ENCODE measurements at regions not wholly inside any gene's neighbourhood (a gene's known extent, or its start where the extent isn't known, plus 50 kb on each side); places are given as distances from the start of the nearest gene placed in this dataset.
"Not testable (repeated sequence)": the region's sequence is repeated elsewhere in the genome, so short reads cannot be mapped to it uniquely, and the experiment has no call there.

DNA sequence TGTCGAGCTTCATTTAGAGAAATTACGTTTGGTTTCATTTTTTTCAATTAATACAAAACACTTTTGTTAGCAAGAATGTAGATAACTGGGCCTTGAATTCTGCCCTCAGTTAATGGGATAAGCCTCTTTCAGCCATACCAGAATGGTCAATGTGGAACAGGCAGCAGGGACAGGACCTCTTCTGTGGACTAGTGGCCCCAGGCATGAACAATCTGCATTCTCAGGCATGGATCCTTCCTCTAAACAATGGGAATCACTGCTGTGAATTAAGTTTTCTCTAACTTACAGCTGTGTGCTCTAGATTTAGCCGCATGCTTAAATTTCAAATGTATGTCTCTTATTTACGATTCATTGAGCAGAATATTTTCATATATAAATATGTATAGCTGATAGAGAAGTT, 237.7 kb upstream of the PRKCQ start:
- no peak for DNase-seq (ENCODE audit: low read depth in 2 of 2)

DNA sequence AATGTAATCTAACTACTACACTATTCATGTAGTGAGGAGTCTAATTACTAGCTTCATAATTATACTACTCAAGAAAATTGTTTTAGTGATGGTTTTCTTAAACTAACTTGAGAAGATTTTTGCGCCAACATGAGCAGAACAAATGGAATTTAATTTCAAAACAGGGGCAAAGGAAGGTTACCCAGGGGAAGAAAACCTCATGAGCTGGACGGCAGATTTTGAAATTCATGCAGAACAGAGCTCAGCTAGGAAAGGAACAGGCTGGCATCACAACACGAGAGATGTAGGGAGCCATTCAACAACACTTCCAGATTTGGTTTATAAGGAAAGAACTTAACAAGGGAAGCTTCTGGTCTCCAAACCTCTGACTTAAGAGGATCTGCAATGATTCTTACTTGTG, 235.3 kb upstream of the PRKCQ start:
- DNase-seq (ENCODE audit: low read depth in 2 of 2), result no peak

DNA sequence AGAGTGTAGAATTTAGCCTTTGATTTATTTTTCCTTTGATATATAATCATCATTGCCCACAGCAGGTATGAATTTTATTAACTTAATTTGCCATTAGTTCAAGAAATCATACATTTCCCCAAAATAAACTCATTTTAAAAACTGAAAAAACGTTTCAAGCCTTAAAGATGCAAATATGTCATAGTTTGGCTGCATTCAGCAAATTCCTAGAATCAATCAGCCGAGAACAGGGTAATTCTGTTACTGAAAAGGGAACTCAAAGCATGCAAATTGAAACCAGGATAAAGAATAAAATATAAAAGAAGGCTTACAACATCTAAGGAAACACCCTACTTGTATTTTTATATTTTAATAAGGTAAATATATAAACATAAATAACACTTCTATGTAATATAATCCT, 233.8 kb upstream of the PRKCQ start:
- DNase-seq (ENCODE audit: low read depth in 2 of 2), result no peak

DNA sequence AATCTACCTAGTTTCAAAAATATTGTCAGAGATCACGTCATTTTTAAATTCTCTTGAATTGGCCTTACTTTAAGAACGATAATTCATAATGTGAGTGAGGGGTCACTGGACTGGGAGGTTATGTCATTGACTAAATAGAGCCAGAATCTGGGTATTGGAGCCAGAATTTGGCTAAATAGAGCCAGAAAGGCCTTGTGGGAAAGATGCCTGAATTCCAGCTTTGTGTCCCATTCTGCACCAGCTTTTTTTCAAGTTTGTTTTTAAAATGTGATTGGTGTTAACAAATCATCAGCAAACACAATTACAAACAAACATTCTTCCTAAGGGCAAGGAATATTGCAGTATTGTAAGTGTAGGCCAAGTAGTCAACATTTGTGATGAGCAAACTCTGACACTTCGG, 233.2 kb upstream of the PRKCQ start:
- DNase-seq (ENCODE audit: low read depth in 2 of 2), result no peak

DNA sequence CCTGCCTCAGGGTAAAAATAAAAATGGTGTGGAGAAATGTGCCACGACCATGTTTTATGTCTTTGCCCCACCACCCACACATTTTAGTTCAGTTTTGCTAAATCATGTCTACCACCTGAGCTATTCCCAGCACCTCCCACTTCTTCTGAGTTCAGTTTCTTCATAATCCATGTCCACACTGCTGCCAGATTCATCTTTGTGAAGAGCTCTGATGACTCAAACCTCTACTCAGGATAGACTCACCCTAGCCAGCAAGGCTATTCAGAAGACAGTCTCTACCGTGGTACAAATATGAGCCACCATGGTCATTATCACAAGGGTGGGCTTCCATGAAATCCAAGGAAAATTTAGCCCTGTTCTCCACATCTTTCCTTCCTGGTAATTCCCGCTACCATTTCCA, 231.1 kb upstream of the PRKCQ start:
- no peak for DNase-seq (ENCODE audit: low read depth in 2 of 2)

DNA sequence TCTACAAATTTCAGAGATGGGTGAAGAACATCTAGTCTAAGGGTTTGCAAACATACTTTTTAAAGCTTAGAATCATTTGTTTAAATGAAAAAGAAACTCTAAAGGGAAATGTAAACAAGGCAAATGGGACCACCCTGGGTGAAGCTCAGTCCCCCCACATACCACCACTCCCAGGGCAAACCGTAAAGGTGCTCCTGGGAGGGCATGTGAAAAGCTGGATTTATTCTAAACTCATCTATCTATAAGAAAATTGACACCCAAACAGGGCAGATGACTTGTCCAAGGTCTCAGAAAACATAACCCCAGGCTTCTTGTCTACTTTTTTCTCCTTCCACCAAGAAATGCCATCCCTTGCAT, 223.3 kb upstream of the PRKCQ start:
- DNase-seq (ENCODE audit: low read depth in 2 of 2), result no peak

DNA sequence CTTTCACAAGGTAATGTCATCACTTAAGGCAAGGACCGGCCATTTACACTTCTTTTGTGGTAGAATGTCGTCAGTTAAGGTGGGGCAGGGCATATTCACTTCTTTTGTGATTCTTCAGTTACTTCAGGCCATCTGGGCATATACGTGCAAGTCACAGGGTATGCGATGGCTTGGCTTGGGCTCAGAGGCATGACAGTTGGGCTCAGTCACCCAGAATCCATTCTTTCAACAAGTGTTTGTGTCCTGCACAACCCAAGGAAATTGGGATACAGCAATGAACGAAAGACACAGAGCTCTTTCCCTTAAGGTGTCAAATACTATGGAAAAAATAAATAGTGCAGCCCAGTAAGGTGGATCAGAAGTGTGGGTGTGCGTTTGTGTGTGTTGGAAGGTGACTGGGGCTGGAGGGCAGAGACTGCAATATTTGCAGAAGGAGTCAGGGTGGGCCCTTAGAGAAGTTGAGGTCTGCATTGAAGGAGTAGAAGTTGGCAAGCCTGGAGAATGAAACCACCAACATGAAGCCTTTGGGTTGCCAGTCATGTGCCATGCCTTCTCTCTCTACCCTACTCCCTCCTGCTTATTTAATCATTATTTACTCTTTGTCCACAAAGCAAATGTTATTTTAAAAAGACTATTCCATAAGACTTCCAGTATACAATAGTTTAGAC, 222.8 kb upstream of the PRKCQ start:
- DNase-seq (ENCODE audit: low read depth in 2 of 2), result no peak

DNA sequence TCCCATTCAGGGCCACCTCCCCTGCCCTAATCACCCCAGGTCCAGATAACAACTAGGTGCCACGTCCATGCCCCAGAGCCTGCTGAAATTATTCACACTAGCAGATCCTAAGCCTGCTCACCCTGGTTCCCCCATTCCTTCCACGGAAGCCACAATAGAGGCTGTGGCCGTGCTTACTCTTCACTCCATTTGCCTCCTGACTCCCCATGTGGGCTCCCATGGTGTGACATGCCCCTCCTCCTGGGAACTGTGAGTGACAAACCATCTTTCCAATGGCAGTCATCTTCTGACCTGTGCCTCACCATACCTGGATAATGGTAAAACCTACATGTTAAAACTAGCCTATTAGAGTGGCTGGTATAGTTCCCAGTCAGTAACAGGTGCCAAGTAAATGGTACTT, 216.2 kb upstream of the PRKCQ start:
- DNase-seq (ENCODE audit: low read depth in 2 of 2), result no peak

DNA sequence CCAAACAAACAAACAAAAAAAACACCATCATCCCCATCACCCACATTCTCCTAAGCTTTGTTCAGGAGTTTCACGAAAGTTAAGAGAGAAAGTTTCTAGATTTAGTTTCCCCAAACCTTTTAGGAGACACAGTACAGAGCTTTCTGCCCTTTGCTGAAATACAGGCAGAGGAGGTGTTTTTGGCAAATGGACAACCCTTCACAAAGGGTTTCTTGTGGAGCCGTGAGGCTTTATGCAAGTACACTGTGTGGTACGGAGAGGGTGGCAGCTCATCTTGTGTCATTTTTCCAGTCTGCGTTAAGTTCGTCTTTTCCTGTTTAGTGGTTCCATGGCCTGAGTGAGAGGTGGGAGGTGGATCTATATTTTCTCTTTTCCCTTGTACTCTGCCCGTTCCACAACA, 215.5 kb upstream of the PRKCQ start:
- DNase-seq (ENCODE audit: low read depth in 2 of 2), result no peak

DNA sequence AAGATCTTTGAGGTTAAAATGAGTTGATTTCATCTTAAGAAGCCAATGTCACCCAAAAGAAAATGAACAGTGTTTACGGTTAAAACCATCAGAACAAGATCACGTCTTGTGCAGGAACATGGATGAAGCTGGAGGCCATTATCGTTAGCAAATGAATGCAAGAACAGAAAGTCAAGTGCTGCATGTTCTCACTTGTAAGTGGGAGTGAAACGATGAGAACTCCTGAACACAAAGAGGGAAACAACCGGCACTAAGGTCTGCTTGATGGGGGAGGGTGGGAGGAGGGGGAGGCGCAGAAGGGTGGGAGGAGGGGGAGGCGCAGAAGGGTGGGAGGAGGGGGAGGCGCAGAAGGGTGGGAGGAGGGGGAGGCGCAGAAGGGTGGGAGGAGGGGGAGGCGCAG, 214.8 kb upstream of the PRKCQ start:
- not testable (repeated sequence) for DNase-seq (ENCODE audit: low read depth in 2 of 2)

DNA sequence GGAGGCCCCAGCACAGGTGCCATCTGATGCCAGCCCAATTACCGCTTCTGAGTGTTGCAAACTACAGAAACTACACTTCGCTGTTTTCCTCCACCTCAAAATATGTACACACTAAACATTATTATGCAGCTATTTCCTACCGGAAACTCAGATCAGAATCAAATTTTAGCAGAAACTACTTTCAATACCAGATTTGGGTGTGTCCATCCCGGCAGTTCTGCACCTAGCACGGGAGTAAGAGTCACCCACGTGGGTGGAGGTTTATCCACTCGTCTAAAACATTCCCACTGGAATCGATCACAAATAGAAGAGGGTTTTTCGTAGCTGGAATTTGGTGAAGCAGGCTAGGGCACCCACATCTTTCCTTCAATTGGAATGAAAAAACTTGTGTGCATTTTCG, 214.4 kb upstream of the PRKCQ start:
- no peak for DNase-seq (ENCODE audit: low read depth in 2 of 2)

DNA sequence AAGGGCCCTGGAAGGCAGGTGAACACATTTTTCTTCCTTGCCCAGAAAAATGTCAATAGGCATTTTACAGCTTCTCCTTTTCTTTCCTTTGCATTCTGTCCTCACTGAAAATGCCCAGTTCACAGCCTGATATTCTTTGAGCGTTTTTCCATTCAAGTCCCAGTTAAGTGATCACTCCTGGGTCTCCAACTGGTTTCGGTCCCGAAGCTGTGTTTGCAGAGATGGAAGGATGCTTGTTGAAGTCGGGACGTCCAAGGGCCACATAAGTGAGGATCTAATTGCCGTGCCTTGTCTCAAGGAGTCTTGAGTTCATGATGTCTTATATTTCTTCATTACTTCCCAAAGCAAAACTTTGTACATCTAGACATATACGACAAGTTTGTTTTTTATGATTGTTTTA, 208.7 kb upstream of the PRKCQ start:
- DNase-seq (ENCODE audit: low read depth in 2 of 2), result no peak

DNA sequence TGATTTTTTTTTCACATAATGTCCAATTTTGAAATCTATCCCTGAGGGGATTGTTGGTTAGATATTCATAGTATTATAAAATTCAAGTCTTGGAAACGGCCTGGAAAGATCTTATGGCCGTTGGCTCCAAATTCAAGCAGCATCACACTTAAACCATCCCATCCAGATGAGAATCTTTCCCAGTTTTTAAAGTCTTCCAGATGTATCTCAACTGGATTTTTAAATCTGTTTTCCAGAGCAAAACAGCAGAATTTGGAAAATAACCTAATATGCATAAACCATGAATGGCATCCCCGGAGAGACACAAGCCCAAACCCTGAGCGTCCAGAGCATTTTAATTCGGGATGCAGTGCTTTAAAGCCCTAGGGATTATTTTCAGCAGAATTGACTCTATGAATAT, 208.2 kb upstream of the PRKCQ start:
- no peak for DNase-seq (ENCODE audit: low read depth in 2 of 2)

DNA sequence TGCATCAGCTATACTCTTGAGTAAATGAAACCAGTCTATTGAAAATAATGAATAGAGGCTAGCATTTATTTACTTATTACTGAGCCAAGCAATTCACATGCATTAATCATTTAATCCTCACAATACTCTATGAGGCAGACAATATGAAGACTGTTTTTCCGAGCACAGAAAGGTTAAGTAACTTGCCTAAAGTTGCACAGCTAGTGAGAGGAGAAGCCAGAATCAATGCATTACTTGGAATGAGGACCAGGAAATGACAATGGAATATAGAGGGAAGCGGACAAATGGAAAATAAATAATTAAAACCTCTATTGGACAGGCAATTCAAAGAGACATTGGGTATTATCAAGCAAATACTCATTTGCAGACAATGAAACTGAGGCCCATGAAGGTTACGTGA, 207.6 kb upstream of the PRKCQ start:
- no peak for DNase-seq (ENCODE audit: low read depth in 2 of 2)

DNA sequence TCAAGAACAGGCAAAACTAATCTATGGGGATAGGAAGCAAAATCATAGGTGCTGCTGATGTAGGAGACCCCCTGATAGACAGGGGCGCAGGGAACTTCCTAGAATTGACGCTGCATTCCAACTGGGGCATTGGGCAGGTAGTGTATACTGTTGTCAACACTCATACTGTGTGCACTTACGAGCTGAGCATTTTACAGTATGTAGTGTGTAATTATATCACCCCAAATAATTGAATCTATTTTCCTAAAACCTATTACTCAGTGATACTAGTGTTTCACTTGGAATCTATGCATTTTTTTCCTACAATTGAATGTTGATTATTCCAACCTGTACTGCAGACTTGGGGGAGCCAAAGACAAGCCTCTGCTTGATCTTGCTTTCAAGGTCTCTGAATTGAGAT, 207.0 kb upstream of the PRKCQ start:
- no peak for DNase-seq (ENCODE audit: low read depth in 2 of 2)

DNA sequence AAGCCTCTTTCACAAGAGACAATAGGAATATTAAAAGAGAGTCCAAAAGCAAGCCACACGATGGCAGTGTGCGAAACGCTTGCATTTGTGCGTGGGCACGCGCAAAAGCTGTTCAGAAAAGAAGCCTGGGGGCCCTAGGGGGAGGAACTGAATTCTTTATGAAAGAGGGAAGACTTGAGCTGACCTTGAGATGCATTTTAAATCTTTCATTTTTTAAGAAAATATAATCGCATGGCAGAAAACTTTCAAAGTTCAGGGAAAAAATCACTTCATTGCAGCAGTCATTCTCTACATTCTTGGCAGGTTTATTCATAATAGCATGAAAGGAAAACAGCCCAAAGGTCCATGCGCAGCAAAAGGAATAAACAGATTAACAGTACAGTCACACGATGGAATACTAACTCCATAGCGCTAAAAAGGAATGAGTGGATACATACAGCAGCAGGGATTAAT, 206.5 kb upstream of the PRKCQ start:
- no peak for DNase-seq (ENCODE audit: low read depth in 2 of 2)

DNA sequence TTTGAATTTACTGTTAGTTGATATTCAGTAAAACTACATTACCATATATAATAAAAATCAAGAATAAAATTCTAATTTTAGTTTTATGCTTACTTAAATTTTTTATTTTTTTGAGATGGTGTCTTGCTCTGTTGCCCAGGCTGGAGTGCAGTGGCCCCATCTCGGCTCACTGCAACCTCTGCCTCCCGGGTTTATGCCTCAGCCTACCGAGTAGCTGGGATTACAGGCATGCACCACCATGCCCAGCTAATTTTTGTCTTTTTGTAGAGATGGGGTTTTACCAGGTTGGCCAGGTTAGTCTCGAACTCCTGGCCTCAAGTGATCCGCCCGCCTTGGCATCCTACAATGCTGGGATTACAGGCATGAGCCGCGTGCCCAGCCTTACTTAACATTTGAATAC, 204.4 kb upstream of the PRKCQ start:
- DNase-seq (ENCODE audit: low read depth in 2 of 2), result not testable (repeated sequence)

DNA sequence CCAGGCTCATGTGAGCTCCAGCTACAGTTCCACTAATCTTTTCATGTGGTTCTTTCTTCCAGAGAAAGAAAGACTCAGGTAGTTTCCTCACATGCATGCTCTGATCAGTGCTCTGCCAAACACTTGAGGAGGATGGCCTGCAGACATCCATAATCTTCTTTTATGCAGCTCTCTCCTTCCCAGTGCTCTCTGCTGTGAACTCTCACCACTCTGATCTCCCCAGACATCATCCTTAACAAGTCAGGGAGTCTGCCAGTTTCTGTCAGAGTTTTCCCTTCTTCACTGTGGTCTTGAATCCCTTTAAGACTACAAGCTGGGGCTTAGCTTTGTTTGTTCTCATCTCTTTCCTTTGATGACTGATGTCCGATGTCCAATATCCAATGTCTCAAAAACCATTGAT, 203.4 kb upstream of the PRKCQ start:
- no peak for DNase-seq (ENCODE audit: low read depth in 2 of 2)

DNA sequence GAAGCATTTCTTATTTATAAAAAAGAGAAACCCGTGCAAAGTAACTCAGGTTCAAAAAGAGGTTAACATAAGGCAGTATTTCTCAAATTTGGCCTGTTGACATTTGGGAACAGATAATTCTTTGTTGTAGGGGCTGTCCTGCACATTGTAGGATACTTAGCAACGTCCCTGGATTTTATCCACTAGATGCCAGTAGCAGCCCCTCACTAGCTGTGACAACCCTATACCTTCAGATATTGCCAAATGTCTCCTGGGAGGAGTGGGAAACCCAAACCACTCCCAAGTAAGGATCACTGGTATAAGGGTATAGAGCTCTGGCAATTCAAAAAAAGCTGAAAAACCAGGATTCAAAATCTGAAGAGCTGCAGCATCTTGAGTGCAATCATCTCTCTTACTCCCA, 202.3 kb upstream of the PRKCQ start:
- DNase-seq (ENCODE audit: low read depth in 2 of 2), result no peak

DNA sequence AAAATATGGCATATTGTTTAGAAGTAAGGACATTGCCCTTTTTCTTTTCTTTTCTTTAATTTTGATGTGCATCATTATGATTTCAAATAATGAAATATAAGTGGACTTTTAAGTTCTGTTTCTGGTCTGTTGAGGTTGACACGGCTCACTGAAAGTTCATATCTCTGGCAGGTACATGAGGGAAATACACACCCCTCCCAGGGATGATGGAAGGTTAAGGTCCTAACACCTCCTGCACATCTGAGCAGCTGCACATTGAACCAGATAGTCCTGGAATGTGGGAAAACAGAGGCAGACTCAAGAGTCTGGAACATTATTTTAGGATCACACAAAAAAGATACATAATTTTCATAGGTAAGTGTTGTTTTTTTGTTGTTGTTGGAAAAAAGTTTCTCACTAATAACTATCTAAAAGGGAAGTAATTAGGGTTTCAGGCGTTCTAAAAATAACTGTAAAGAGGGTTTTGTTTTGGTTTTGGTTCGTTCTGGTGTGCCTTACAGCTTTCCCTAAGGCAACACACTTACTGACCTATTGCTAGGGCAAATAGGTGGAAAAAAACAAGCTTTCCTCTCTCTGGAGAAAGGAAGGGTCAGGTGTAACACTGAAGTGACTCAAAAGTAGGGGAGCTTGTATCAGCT, 201.2 kb upstream of the PRKCQ start:
- DNase-seq (ENCODE audit: low read depth in 2 of 2), result no peak

DNA sequence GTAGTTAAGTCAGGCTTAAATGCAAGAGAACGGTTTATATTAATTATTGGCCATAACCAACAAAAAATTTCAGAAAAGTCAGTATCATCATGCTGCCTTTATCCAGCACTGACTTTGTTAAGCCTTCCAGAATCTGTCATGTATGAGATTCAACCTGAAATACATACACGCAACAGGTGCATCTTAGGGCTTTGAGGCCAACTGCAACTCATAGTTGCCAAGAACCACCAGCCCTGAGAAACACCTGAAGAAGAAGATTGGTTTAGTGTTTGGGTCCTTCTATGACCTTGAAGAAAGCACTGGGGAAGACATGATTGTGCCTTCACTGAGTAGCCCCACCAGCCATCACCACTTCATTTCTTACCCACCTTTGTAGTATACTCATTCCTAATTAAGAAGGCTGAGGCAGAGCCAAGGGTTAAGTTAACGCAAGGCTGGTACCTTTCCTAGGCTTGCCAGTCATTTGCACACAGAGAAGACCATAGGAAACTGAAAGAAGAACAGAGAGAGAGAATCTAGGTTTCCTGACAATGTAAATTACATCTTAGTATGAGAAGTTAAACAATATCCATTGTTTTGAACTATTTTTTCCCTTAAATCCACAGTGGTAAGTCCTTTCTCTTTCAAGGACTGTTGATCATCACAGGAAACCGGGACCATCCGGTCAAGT, 200.1 kb upstream of the PRKCQ start:
- no peak for DNase-seq (ENCODE audit: low read depth in 2 of 2)

DNA sequence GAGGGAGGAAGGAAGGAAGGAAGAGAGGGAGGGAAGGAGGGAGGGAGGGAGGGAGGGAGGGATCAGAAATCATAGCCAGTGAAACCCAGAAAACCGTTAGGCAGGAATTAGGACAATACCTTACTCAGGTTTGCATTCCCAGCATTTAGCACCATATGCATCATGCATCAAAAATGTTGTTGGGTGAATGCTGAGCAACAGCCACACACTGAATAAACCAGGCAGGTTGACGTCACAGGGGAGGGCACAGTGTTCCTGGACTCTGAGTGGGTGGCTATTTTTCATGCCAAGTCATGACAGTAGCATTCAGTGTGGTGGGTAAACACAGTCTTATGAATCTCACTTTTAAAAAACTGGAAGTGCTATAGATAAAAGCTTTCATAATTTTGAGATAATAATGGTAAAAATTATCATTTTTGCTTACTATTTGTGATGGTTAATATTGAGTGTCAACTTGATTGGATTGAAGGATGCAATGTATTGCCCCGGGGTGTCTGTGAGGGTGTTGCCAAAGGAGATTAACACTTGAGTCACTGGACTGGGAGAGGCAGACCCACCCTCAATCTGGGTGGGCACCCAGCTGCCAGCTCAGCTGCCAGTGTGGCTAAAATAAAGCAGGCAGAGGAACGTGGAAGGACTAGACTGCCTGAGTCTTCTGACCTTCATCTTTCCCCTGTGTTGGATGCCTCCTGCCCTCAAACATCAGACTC, 199.1 kb upstream of the PRKCQ start:
- no peak for DNase-seq (ENCODE audit: low read depth in 2 of 2)

DNA sequence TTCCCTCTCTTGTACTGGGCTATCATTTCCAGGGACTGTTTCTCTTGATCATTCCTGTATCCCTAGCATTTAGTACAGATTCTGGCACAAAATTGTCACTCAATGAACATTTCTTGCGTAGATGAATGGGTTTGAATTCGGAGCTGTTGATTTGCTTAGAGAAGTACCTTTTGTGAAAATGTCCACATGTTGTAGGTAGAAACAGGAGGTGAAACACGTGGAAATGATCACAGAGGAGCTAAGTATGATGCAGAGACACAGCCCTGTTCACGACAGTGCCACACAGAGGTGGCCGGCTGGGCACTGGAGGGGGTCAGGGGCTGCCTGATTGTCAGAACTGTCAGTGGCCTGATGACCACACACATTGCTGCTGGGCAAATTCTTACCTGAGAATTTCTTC, 196.1 kb upstream of the PRKCQ start:
- DNase-seq (ENCODE audit: low read depth in 2 of 2), result no peak

Measured in stimulated activated CD8-positive, alpha-beta memory T cell treated with anti-CD3 and anti-CD28 coated beads, Interleukin-7, amount 100 ng/mL, for 1 hour (primary cell).